H9 (cell line): ENCODE measurements at regions not wholly inside any gene's neighbourhood (a gene's known extent, or its start where the extent isn't known, plus 50 kb on each side); places are given as distances from the start of the nearest gene placed in this dataset.

Experiments used
- DNase-seq: peaks from one replicate; pipeline ENCODE4 v3.0.0-alpha.2; 2017
- H2AFZ ChIP-seq: one replicate; pipeline ENCODE4 v1.6.1; 2013; ENCODE audit warnings: mild to moderate bottlenecking, low read length, control low read depth, moderate library complexity
- H2AK5ac ChIP-seq: 2 replicates; pipeline ENCODE4 v1.6.1; 2013; ENCODE audit warnings: low read length, control low read depth, mixed read lengths; ENCODE audit not compliant: insufficient read length
- H2BK120ac ChIP-seq: one replicate; pipeline ENCODE4 v1.6.1; 2013; ENCODE audit warnings: low read depth, mild to moderate bottlenecking, low read length, control low read depth, inconsistent platforms; ENCODE audit not compliant: poor library complexity, severe bottlenecking
- H2BK12ac ChIP-seq: 2 replicates; pipeline ENCODE4 v1.6.1; 2013; ENCODE audit warnings: low read length, control low read depth, mixed read lengths, low read depth; ENCODE audit not compliant: insufficient read length
- H2BK15ac ChIP-seq: 2 replicates; pipeline ENCODE4 v1.6.1; 2013; ENCODE audit warnings: low read depth, low read length, control low read depth
- H2BK20ac ChIP-seq: one replicate; pipeline ENCODE4 v1.6.1; 2013; ENCODE audit warnings: low read depth, mild to moderate bottlenecking, low read length, control low read depth, inconsistent platforms; ENCODE audit not compliant: poor library complexity, severe bottlenecking
- H2BK5ac ChIP-seq: 2 replicates; pipeline ENCODE4 v1.6.1; 2013; ENCODE audit warnings: low read length, control low read depth, mixed read lengths; ENCODE audit not compliant: insufficient read length
- H3K14ac ChIP-seq: 2 replicates; pipeline ENCODE4 v1.6.1; 2013; ENCODE audit warnings: low read length, control low read depth; ENCODE audit not compliant: insufficient read depth
- H3K18ac ChIP-seq: 2 replicates; pipeline ENCODE4 v1.6.1; 2013; ENCODE audit warnings: low read depth, mild to moderate bottlenecking, mixed read lengths, low read length, control low read depth; ENCODE audit not compliant: insufficient read length
- H3K23ac ChIP-seq: 2 replicates; pipeline ENCODE4 v1.6.1; 2013; ENCODE audit warnings: low read length, control low read depth, mixed read lengths, low read depth; ENCODE audit not compliant: insufficient read length
- H3K23me2 ChIP-seq: 2 replicates; pipeline ENCODE4 v1.6.1; 2013; ENCODE audit warnings: low read depth, mild to moderate bottlenecking, mixed read lengths, low read length, control low read depth; ENCODE audit not compliant: insufficient read length, poor library complexity, severe bottlenecking
- H3K27ac ChIP-seq: 2 replicates; pipeline ENCODE4 v1.5.1; 2013; ENCODE audit warnings: low read length, control low read depth, mixed read lengths, low read depth; ENCODE audit not compliant: insufficient read length
- H3K27me3 ChIP-seq: 2 replicates; pipeline ENCODE4 v1.6.1; 2013; ENCODE audit warnings: low read length, control low read depth, inconsistent platforms; ENCODE audit not compliant: insufficient read depth
- H3K4ac ChIP-seq: 2 replicates; pipeline ENCODE4 v1.6.1; 2013; ENCODE audit warnings: low read depth, mild to moderate bottlenecking, control low read depth, inconsistent platforms, low read length, moderate library complexity
- H3K4me1 ChIP-seq: 2 replicates; pipeline ENCODE4 v1.6.1; 2013; ENCODE audit warnings: low read length, control low read depth, inconsistent platforms; ENCODE audit not compliant: insufficient read depth
- H3K4me2 ChIP-seq: 2 replicates; pipeline ENCODE4 v1.6.1; 2013; ENCODE audit warnings: low read length, control low read depth, mixed read lengths; ENCODE audit not compliant: insufficient read length, insufficient read depth
- H3K56ac ChIP-seq: 2 replicates; pipeline ENCODE4 v1.6.1; 2013; ENCODE audit warnings: low read depth, mild to moderate bottlenecking, mixed read lengths, low read length, control low read depth; ENCODE audit not compliant: insufficient read length
- H3K79me1 ChIP-seq: 2 replicates; pipeline ENCODE4 v1.6.1; 2013; ENCODE audit warnings: low read depth, mild to moderate bottlenecking, moderate library complexity, low read length, control low read depth, inconsistent platforms; ENCODE audit not compliant: insufficient read depth, poor library complexity, severe bottlenecking
- H3K79me2 ChIP-seq: 2 replicates; pipeline ENCODE4 v1.6.1; 2013; ENCODE audit warnings: low read length, control low read depth, inconsistent platforms; ENCODE audit not compliant: insufficient read depth
- H3K9ac ChIP-seq: 2 replicates; pipeline ENCODE4 v1.6.1; 2013; ENCODE audit warnings: low read length, control low read depth, mixed read lengths; ENCODE audit not compliant: insufficient read length; ENCODE audit errors: extremely low read depth
- H3K9me3 ChIP-seq: one replicate; pipeline ENCODE4 v1.6.1; 2013; ENCODE audit warnings: low read depth, low read length, inconsistent platforms; ENCODE audit not compliant: control insufficient read depth
- H3T11ph ChIP-seq: one replicate; pipeline ENCODE4 v1.6.1; 2013; ENCODE audit warnings: mild to moderate bottlenecking, low read length, control low read depth, inconsistent platforms
- H4K20me1 ChIP-seq: one replicate; pipeline ENCODE4 v1.6.1; 2013; ENCODE audit not compliant: control insufficient read depth, insufficient read length, insufficient read depth
- H4K5ac ChIP-seq: 2 replicates; pipeline ENCODE4 v1.6.1; 2013; ENCODE audit warnings: low read depth, mild to moderate bottlenecking, mixed read lengths, low read length, control low read depth; ENCODE audit not compliant: insufficient read length
- H4K8ac ChIP-seq: replicated peaks from 2 replicates; pipeline ENCODE4 v1.6.1; 2013; ENCODE audit warnings: low read length, control low read depth, mixed read lengths, low read depth; ENCODE audit not compliant: insufficient read length
- H4K91ac ChIP-seq: 2 replicates; pipeline ENCODE4 v1.6.1; 2013; ENCODE audit warnings: low read depth, mild to moderate bottlenecking, moderate library complexity, mixed read lengths, low read length, control low read depth; ENCODE audit not compliant: insufficient read length
- H3K27ac Mint-ChIP-seq, 3 experiments: 2 replicates in 2 of 3; 3 replicates in 1 of 3; pipeline ENCODE4 v1.8.0; 2020 to 2021; ENCODE audit warnings: mixed read lengths in 3 of 3, mild to moderate bottlenecking in 1 of 3, moderate library complexity in 1 of 3
- H3K27me3 Mint-ChIP-seq: 2 replicates; pipeline ENCODE4 v1.8.0; 2021; ENCODE audit warnings: low read depth, mild to moderate bottlenecking, moderate library complexity, mixed read lengths
- H3K36me3 Mint-ChIP-seq, 3 experiments: 2 replicates in 2 of 3; 3 replicates in 1 of 3; pipeline ENCODE4 v1.8.0; 2020 to 2021; ENCODE audit warnings: low read depth in 3 of 3, mixed read lengths in 3 of 3; ENCODE audit not compliant: insufficient read depth in 1 of 3
- H3K4me1 Mint-ChIP-seq, 2 experiments: 2 replicates each; pipeline ENCODE4 v1.8.0; 2020; ENCODE audit warnings: mixed read lengths in 2 of 2
- H3K4me3 Mint-ChIP-seq, 2 experiments: 2 replicates in 1 of 2; 3 replicates in 1 of 2; pipeline ENCODE4 v1.8.0; 2020 to 2021; ENCODE audit warnings: mild to moderate bottlenecking in 2 of 2, mixed read lengths in 2 of 2, moderate library complexity in 1 of 2
- H3K9me3 Mint-ChIP-seq, 2 experiments: 2 replicates in 1 of 2; 3 replicates in 1 of 2; pipeline ENCODE4 v1.8.0; 2020; ENCODE audit warnings: mild to moderate bottlenecking in 2 of 2, mixed read lengths in 2 of 2, moderate library complexity in 1 of 2
- WGBS: extraction: QIAGEN DNeasy Blood & Tissue Kit; methylation state at CpG from one replicate; pipeline ENCODE4 v1.1.7; 2013; ENCODE audit warnings: missing lambda C conversion rate, low lambda C conversion rate, mixed read lengths; ENCODE audit not compliant: insufficient read length; ENCODE audit errors: extremely low coverage; 5-methylcytosine and 5-hydroxymethylcytosine counted together
- TF ChIP-seq, protein P1 (sequence below): fragments of 200-600 bp; sonication (generic); conservative IDR thresholded peaks from 3 replicates; pipeline ENCODE4 v1.8.0; 2021; ENCODE audit warnings: antibody characterized with exemption, mild to moderate bottlenecking

GRCh38 chr6:167731216-167731615 lies 95.5 kb upstream of the AFDN start:
- WGBS = no CpG with 5 or more reads among the region's 19 CpGs
- Histone ChIP-seq H2BK5ac (no peak overlapping the region), H3K27me3 (no peaks in the 10 kb centered on the region), H2BK12ac (no peak overlapping the region), H2BK120ac (no peak overlapping the region), H3K4me2 (no peak overlapping the region), H3K9me3 (no peaks in the 10 kb centered on the region), H2BK20ac (no peak overlapping the region), H3K14ac (no peak overlapping the region), H3K4me1 (no peaks in the 10 kb centered on the region), H3K79me1 (no peaks in the 10 kb centered on the region), H3K23ac (no peak overlapping the region), H2BK15ac (no peak overlapping the region), H3K9ac (no peak overlapping the region), H3K56ac (no peak overlapping the region), H3T11ph (no peak overlapping the region), H3K23me2 (no peaks in the 10 kb centered on the region), H3K18ac (no peak overlapping the region), H4K20me1 (no peaks in the 10 kb centered on the region), H4K91ac (no peak overlapping the region), H4K8ac (no peak overlapping the region), H2AFZ (no peak overlapping the region), H4K5ac (no peak overlapping the region), H3K79me2 (no peaks in the 10 kb centered on the region), H3K4ac (no peak overlapping the region), H2AK5ac (no peak overlapping the region), H3K27ac (no peak overlapping the region)
- H3K4me3 Mint-ChIP-seq = no peak overlapping the region
- peaks cover 2 to 9% of the 10 kb centered on the region in 2 experiments; a peak in 4 of 5 replicates for H3K9me3 Mint-ChIP-seq
- DNase-seq = no peak
- H3K4me1 Mint-ChIP-seq = peaks cover under 1 to 7% of the 10 kb centered on the region in 2 experiments; a peak in 3 of 4 replicates
- TF ChIP-seq, protein P1, sequence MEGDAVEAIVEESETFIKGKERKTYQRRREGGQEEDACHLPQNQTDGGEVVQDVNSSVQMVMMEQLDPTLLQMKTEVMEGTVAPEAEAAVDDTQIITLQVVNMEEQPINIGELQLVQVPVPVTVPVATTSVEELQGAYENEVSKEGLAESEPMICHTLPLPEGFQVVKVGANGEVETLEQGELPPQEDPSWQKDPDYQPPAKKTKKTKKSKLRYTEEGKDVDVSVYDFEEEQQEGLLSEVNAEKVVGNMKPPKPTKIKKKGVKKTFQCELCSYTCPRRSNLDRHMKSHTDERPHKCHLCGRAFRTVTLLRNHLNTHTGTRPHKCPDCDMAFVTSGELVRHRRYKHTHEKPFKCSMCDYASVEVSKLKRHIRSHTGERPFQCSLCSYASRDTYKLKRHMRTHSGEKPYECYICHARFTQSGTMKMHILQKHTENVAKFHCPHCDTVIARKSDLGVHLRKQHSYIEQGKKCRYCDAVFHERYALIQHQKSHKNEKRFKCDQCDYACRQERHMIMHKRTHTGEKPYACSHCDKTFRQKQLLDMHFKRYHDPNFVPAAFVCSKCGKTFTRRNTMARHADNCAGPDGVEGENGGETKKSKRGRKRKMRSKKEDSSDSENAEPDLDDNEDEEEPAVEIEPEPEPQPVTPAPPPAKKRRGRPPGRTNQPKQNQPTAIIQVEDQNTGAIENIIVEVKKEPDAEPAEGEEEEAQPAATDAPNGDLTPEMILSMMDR = no peak
- peaks cover 8% of the 10 kb centered on the region for H3K27me3 Mint-ChIP-seq
- H3K27ac Mint-ChIP-seq = no peak overlapping the region
- H3K36me3 Mint-ChIP-seq = 0 out of 7 replicates have a peak, but pooled peaks cover 0 to 6% (median 1%) of the 10 kb centered on the region in 3 experiments
